Caco-2 (cell line): ENCODE measurements at regions not wholly inside any gene's neighbourhood (a gene's known extent, or its start where the extent isn't known, plus 50 kb on each side); places are given as distances from the start of the nearest gene placed in this dataset.

ENCODE experiments used
- BruUV-seq: library from RNA; stranded (reverse); fragments of 400-500 nt; replicated peaks from 2 replicates; lab custom pipeline; 2021; lab: Mats Ljungman, UMichigan
- CTCF ChIA-PET: fragments of 300-600 bp; sonication (Branson Sonifier 250); formaldehyde crosslinking; loops from one replicate; lab custom pipeline; 2022; ENCODE audit warnings: antibody characterized with exemption; lab: Charles Lee
- POLR2A ChIA-PET: fragments of 300-600 bp; sonication (Branson Sonifier 250); formaldehyde crosslinking; loops from one replicate; lab custom pipeline; 2022; ENCODE audit warnings: antibody characterized with exemption; lab: Charles Lee
- DNase-seq, 2 experiments: peaks; one replicate each; pipeline versions ENCODE4 v3.0.0 to v3.0.0-alpha.2; 2020 to 2022
- H3K27me3 ChIP-seq: replicated peaks from 2 replicates; pipeline ENCODE4 v1.6.0; 2011; ENCODE audit warnings: low read length; ENCODE audit not compliant: control insufficient read depth, insufficient read depth
- H3K36me3 ChIP-seq: 2 replicates; pipeline ENCODE4 v1.5.1; 2011; ENCODE audit warnings: low read length; ENCODE audit not compliant: control insufficient read depth, insufficient read depth
- H3K4me1 ChIP-seq: fragments of 250-450 bp; sonication (Bioruptor Pico); 2 replicates; pipeline ENCODE4 v1.5.1; 2020; ENCODE audit warnings: mild to moderate bottlenecking
- H3K4me3 ChIP-seq: 2 replicates; pipeline ENCODE4 v1.5.1; 2011; ENCODE audit warnings: low read depth, mild to moderate bottlenecking, control low read depth, low read length
- H3K9me3 ChIP-seq: fragments of 250-450 bp; sonication (Bioruptor Pico); 2 replicates; pipeline ENCODE4 v1.5.1; 2020; ENCODE audit warnings: mild to moderate bottlenecking, moderate library complexity
- H3K27ac Mint-ChIP-seq: one replicate; pipeline ENCODE4 v1.8.0; 2022; ENCODE audit warnings: mixed read lengths; ENCODE audit not compliant: unreplicated experiment
- H3K27me3 Mint-ChIP-seq: one replicate; pipeline ENCODE4 v1.8.0; 2022; ENCODE audit warnings: mixed read lengths; ENCODE audit not compliant: insufficient read depth, unreplicated experiment
- H3K36me3 Mint-ChIP-seq: one replicate; pipeline ENCODE4 v1.8.0; 2022; ENCODE audit warnings: mild to moderate bottlenecking, mixed read lengths; ENCODE audit not compliant: insufficient read depth, unreplicated experiment
- H3K4me1 Mint-ChIP-seq: one replicate; pipeline ENCODE4 v1.8.0; 2022; ENCODE audit warnings: low read depth, mixed read lengths; ENCODE audit not compliant: unreplicated experiment
- H3K4me3 Mint-ChIP-seq: one replicate; pipeline ENCODE4 v1.8.0; 2022; ENCODE audit warnings: mild to moderate bottlenecking, moderate library complexity, mixed read lengths; ENCODE audit not compliant: unreplicated experiment
- H3K9me3 Mint-ChIP-seq: one replicate; pipeline ENCODE4 v1.8.0; 2022; ENCODE audit warnings: mixed read lengths; ENCODE audit not compliant: unreplicated experiment
- CTCF ChIP-seq, 2 experiments: fragments of 200-600 bp in 1 of 2; IDR thresholded peaks; 1 replicate in 1 of 2; 2 replicates in 1 of 2; pipeline versions ENCODE4 v1.5.1 to v1.8.0; 2011 to 2022; ENCODE audit warnings: antibody characterized with exemption in 1 of 2, control low read depth in 1 of 2, inconsistent platforms in 1 of 2, low read depth in 1 of 2, low read length in 1 of 2, mild to moderate bottlenecking in 1 of 2, moderate library complexity in 1 of 2; ENCODE audit not compliant: insufficient read depth in 1 of 2, severe bottlenecking in 1 of 2, unreplicated experiment in 1 of 2
- intact Hi-C: fragments of 100-400 bp; cut with micrococcal nuclease; formaldehyde crosslinking; loops from one replicate; pipeline ENCODE4 v1.10.0; 2022; ENCODE audit not compliant: unreplicated experiment

GRCh38 chr17:77505181-77505639 lies 364.4 kb downstream of the SEC14L1 start:
- intact Hi-C loops, result no loop called here
- Histone ChIP-seq H3K9me3 (no peaks in the 10 kb centered on the region), H3K27me3 (no peaks in the 10 kb centered on the region), H3K36me3 (no peaks in the 10 kb centered on the region), H3K4me3 (no peak overlapping the region), H3K4me1 (no peaks in the 10 kb centered on the region)
- Mint-ChIP-seq H3K4me1 (no peaks in the 10 kb centered on the region), H3K27me3 (no peaks in the 10 kb centered on the region), H3K9me3 (no peaks in the 10 kb centered on the region), H3K36me3 (peaks cover 32% of the 10 kb centered on the region), H3K27ac (no peak overlapping the region), H3K4me3 (no peak overlapping the region)
- CTCF ChIA-PET, result interaction anchor here (1.1 to 1.4 kb wide), 2 partner anchors 10 to 75 kb away, joined by 6 to 15 read pairs; no protein-coding TSS in a partner anchor
- POLR2A ChIA-PET, result no interaction called here
- no peak for TF ChIP-seq CTCF (IDR thresholded peaks at IDR 0.05; ENCODE audit: insufficient read depth in 1 of 2, low read depth in 1 of 2, low read length in 1 of 2, severe bottlenecking in 1 of 2, unreplicated experiment in 1 of 2)
- no peak for DNase-seq
- no TSS peak for BruUV-seq

GRCh38 chr17:77506371-77506991 lies 365.7 kb downstream of the SEC14L1 start:
- intact Hi-C loops, result no loop called here
- no peaks in the 10 kb centered on the region for H3K9me3 ChIP-seq

More at GRCh38 chr17:77506371-77506991, 365.7 kb downstream of the SEC14L1 start:
- Histone ChIP-seq H3K4me1 (no peaks in the 10 kb centered on the region), H3K36me3 (no peaks in the 10 kb centered on the region), H3K27me3 (no peaks in the 10 kb centered on the region), H3K4me3 (no peak overlapping the region)
- ChIA-PET CTCF (interaction anchor here (1.2 to 1.4 kb wide), 2 partner anchors 11 to 77 kb away, joined by 4 to 15 read pairs; no protein-coding TSS in a partner anchor), POLR2A (no interaction called here)
- H3K27me3 Mint-ChIP-seq, result no peaks in the 10 kb centered on the region
- no peak for TF ChIP-seq CTCF (IDR thresholded peaks at IDR 0.05; ENCODE audit: insufficient read depth in 1 of 2, low read depth in 1 of 2, low read length in 1 of 2, severe bottlenecking in 1 of 2, unreplicated experiment in 1 of 2)
- H3K4me3 Mint-ChIP-seq, result no peak overlapping the region
- DNase-seq, result no peak
- H3K4me1 Mint-ChIP-seq, result no peaks in the 10 kb centered on the region
- H3K27ac Mint-ChIP-seq, result no peak overlapping the region
- BruUV-seq, result no TSS peak
- H3K36me3 Mint-ChIP-seq, result peaks cover 22% of the 10 kb centered on the region
- peaks cover 2% of the 10 kb centered on the region for H3K9me3 Mint-ChIP-seq
